ENCODE measurements at regions not wholly inside any gene's neighbourhood (a gene's known extent, or its start where the extent isn't known, plus 50 kb on each side); places are given as distances from the start of the nearest gene placed in this dataset.

DNA sequence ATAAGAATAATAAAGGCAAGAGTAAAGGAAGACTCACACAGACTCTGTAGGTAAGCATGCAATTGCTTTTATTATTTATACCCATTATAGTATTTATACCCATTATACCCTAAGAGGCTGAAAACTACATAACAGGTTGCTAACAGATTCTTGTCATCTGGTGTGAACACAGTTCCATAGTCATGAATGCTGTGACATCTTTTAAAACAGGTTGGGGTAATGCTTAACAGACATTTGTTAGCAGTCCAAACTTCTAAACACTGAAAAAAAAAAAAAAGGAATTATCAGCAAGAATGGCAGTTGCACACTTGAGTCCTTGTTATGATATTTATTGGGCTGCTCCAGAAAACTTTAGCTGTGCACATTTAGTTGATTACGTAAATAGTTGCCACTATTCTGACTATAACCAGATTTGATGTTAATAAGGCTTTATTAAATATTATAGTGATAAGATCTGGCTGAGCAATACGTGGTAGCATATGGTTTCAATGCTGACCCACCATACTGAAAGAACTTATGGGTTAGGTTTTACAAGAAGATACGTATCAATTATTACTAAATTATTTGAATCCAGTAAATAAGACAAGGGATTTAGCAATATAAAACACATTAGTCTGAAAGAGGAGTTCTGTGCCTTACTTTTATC, 888.8 kb downstream of the LRRTM4 start:
- no peaks in the 10 kb centered on the region for H3K36me3 Mint-ChIP-seq (ENCODE audit: unreplicated experiment)
- no peak overlapping the region for H3K27ac Mint-ChIP-seq (ENCODE audit: unreplicated experiment)
- TF ChIP-seq, protein P1, sequence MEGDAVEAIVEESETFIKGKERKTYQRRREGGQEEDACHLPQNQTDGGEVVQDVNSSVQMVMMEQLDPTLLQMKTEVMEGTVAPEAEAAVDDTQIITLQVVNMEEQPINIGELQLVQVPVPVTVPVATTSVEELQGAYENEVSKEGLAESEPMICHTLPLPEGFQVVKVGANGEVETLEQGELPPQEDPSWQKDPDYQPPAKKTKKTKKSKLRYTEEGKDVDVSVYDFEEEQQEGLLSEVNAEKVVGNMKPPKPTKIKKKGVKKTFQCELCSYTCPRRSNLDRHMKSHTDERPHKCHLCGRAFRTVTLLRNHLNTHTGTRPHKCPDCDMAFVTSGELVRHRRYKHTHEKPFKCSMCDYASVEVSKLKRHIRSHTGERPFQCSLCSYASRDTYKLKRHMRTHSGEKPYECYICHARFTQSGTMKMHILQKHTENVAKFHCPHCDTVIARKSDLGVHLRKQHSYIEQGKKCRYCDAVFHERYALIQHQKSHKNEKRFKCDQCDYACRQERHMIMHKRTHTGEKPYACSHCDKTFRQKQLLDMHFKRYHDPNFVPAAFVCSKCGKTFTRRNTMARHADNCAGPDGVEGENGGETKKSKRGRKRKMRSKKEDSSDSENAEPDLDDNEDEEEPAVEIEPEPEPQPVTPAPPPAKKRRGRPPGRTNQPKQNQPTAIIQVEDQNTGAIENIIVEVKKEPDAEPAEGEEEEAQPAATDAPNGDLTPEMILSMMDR (IDR thresholded peaks at IDR 0.05; ENCODE audit: partially characterized antibody, unreplicated experiment): no peak
- no peak for DNase-seq
- H3K9me3 Mint-ChIP-seq (ENCODE audit: unreplicated experiment): no peaks in the 10 kb centered on the region
- no peak overlapping the region for H3K4me3 Mint-ChIP-seq (ENCODE audit: unreplicated experiment)
- no peaks in the 10 kb centered on the region for H3K27me3 Mint-ChIP-seq (ENCODE audit: unreplicated experiment)
- no peaks in the 10 kb centered on the region for H3K4me1 Mint-ChIP-seq (ENCODE audit: low read depth, unreplicated experiment)

DNA sequence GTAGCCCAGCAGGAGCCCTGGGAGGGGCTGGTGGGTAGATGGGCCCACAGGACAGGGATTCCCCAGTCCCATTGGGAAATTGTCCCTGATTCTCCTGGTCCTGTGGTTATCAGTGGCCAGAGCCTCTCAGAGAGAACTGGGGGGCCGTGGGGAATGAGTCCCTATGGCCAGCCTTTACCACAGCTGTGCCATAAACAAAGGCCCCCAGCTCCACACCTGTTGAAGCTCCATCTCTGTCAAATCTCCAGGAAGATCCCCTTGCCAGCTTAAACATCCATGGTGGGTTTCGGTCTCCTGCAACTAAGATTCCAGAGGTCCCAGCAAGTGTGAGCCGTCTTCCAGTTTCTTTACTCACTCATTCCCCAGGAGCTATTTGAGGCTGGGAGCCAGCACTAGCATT, 897.1 kb downstream of the LRRTM4 start:
- H3K9me3 Mint-ChIP-seq (ENCODE audit: unreplicated experiment): peaks cover 4% of the 10 kb centered on the region
- TF ChIP-seq, protein P1 (IDR thresholded peaks at IDR 0.05; ENCODE audit: partially characterized antibody, unreplicated experiment): no peak
- H3K36me3 Mint-ChIP-seq (ENCODE audit: unreplicated experiment): no peaks in the 10 kb centered on the region
- no peak for DNase-seq
- no peaks in the 10 kb centered on the region for H3K4me1 Mint-ChIP-seq (ENCODE audit: low read depth, unreplicated experiment)
- no peaks in the 10 kb centered on the region for H3K27me3 Mint-ChIP-seq (ENCODE audit: unreplicated experiment)
- no peak overlapping the region for H3K27ac Mint-ChIP-seq (ENCODE audit: unreplicated experiment)
- H3K4me3 Mint-ChIP-seq (ENCODE audit: unreplicated experiment): no peak overlapping the region

DNA sequence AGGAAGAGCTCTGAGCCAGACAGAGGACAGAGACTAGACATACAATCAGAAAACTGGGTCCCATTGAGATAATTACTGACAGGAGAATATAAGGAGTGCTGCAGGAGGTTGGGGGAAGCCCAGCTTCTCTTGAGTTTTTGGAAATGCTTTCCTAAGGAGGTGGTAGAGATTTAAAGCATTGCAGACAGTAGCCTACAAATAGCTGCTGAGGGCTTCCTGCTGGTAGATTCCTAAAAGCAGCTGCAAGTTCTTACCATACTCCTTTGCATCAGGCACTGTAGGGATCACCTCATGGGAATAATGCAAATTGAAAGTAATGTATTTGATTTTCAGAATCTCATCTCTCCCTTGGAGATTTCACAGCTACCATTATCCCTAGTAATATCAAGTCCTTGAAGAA, 902.6 kb upstream of the GCFC2 start:
- Mint-ChIP-seq H3K9me3 (ENCODE audit: unreplicated experiment) (no peaks in the 10 kb centered on the region), H3K27ac (ENCODE audit: unreplicated experiment) (no peak overlapping the region), H3K36me3 (ENCODE audit: unreplicated experiment) (no peaks in the 10 kb centered on the region), H3K4me3 (ENCODE audit: unreplicated experiment) (no peak overlapping the region), H3K4me1 (ENCODE audit: low read depth, unreplicated experiment) (peaks cover 4% of the 10 kb centered on the region), H3K27me3 (ENCODE audit: unreplicated experiment) (no peaks in the 10 kb centered on the region)
- no peak for DNase-seq
- TF ChIP-seq, protein P1 (IDR thresholded peaks at IDR 0.05; ENCODE audit: partially characterized antibody, unreplicated experiment): no peak

DNA sequence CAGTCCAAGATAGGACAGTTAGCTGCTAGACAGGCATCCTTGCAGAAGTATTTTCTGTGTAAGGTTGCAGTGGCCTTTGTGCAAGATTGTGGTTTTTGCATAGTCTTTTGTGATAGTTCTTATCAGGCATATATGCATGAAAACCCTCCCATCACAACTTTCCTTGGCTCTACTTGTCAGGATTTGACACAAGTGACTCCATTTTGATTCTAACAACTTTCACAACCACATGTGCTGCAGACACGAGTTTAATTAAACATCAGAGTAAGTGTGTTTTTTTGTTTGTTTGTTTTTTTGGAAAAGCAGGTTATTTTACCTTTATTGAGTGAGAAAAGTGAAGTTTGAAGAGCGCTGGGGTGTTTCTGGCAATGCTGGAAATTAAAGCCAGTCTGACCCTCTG, 902.0 kb upstream of the GCFC2 start:
- peaks cover 4% of the 10 kb centered on the region for H3K4me1 Mint-ChIP-seq (ENCODE audit: low read depth, unreplicated experiment)

DNA sequence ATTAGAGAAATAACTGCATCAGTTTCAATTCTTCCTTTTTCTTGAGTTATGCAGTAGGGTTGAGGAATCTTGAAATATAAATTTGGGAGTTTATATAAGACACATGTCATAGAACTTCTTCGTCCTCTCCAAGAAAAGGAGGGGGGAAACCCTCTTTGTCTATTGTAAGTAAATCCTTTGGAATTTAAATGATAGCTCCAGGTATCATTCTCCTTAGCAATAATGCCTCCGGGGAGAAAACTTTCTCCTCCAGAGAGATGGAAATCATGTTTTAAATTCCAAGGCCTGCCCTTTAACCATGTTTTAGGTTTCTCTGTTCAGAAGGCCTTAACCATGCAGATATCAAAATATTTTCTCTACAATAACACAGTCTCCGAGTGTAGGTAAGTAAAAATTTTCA, 899.7 kb upstream of the GCFC2 start:
- no peak for DNase-seq
- Mint-ChIP-seq H3K27ac (ENCODE audit: unreplicated experiment) (no peak overlapping the region), H3K36me3 (ENCODE audit: unreplicated experiment) (no peaks in the 10 kb centered on the region), H3K4me3 (ENCODE audit: unreplicated experiment) (no peak overlapping the region), H3K9me3 (ENCODE audit: unreplicated experiment) (no peaks in the 10 kb centered on the region), H3K27me3 (ENCODE audit: unreplicated experiment) (no peaks in the 10 kb centered on the region), H3K4me1 (ENCODE audit: low read depth, unreplicated experiment) (peaks cover 4% of the 10 kb centered on the region)
- TF ChIP-seq, protein P1 (IDR thresholded peaks at IDR 0.05; ENCODE audit: partially characterized antibody, unreplicated experiment): no peak

More for the DNA sequence above, 902.0 kb upstream of the GCFC2 start:
- no peak for DNase-seq
- Mint-ChIP-seq H3K4me3 (ENCODE audit: unreplicated experiment) (no peak overlapping the region), H3K27ac (ENCODE audit: unreplicated experiment) (no peak overlapping the region), H3K27me3 (ENCODE audit: unreplicated experiment) (no peaks in the 10 kb centered on the region), H3K9me3 (ENCODE audit: unreplicated experiment) (no peaks in the 10 kb centered on the region), H3K36me3 (ENCODE audit: unreplicated experiment) (no peaks in the 10 kb centered on the region)
- TF ChIP-seq, protein P1 (IDR thresholded peaks at IDR 0.05; ENCODE audit: partially characterized antibody, unreplicated experiment): no peak
